Fibroblast of lung (primary cell): ENCODE measurements at regions not wholly inside any gene's neighbourhood (a gene's known extent, or its start where the extent isn't known, plus 50 kb on each side); places are given as distances from the start of the nearest gene placed in this dataset.
A peak's percentile ranks its signal among the peaks of the same experiment; 100 is the strongest.

Experiments
- DNase-seq, 2 donors: peaks; one replicate each; pipeline versions ENCODE4 v3.0.0 to v3.0.0-alpha.2; 2010; ENCODE audit warnings: low read depth in 2 of 2
- H2AFZ ChIP-seq: 2 replicates; pipeline ENCODE4 v1.5.1; 2012; ENCODE audit warnings: low read length, control low read depth, inconsistent platforms
- H3K27ac ChIP-seq: 2 replicates; pipeline ENCODE4 v1.5.1; 2011; ENCODE audit warnings: low read length, control low read depth; ENCODE audit not compliant: insufficient read depth
- H3K27me3 ChIP-seq: 2 replicates; pipeline ENCODE4 v1.5.1; 2011; ENCODE audit warnings: mild to moderate bottlenecking, low read length; ENCODE audit not compliant: control insufficient read depth, insufficient read depth
- H3K36me3 ChIP-seq: 2 replicates; pipeline ENCODE4 v1.5.1; 2011; ENCODE audit warnings: low read length; ENCODE audit not compliant: control insufficient read depth, insufficient read depth
- H3K4me1 ChIP-seq: 2 replicates; pipeline ENCODE4 v1.5.1; 2011; ENCODE audit warnings: low read length; ENCODE audit not compliant: control insufficient read depth, insufficient read depth; ENCODE audit errors: extremely low read depth
- H3K4me2 ChIP-seq: 2 replicates; pipeline ENCODE4 v1.5.1; 2011; ENCODE audit warnings: low read length, control low read depth; ENCODE audit not compliant: insufficient read depth; ENCODE audit errors: extremely low read depth
- H3K4me3 ChIP-seq, 4 experiments: fragments of 200-600 bp in 1 of 4; sonication (generic) in 1 of 4; replicated peaks in 1 of 4; 2 replicates each; pipeline ENCODE4 v1.5.1; 2011 to 2016; ENCODE audit warnings: low read length in 4 of 4, low read depth in 3 of 4, mild to moderate bottlenecking in 3 of 4, control low read depth in 2 of 4, inconsistent platforms in 1 of 4, mixed read lengths in 1 of 4; ENCODE audit not compliant: insufficient read depth in 1 of 4; ENCODE audit errors: control extremely low read depth in 1 of 4
- H3K79me2 ChIP-seq: 2 replicates; pipeline ENCODE4 v1.5.1; 2012; ENCODE audit warnings: mild to moderate bottlenecking, low read length, inconsistent platforms; ENCODE audit not compliant: control insufficient read depth, insufficient read depth
- H3K9ac ChIP-seq: 2 replicates; pipeline ENCODE4 v1.5.1; 2011; ENCODE audit warnings: mild to moderate bottlenecking, low read length, control low read depth; ENCODE audit not compliant: insufficient read depth
- H3K9me3 ChIP-seq: 2 replicates; pipeline ENCODE4 v1.5.1; 2012; ENCODE audit warnings: low read depth, low read length; ENCODE audit not compliant: control insufficient read depth, insufficient read depth
- H4K20me1 ChIP-seq: 2 replicates; pipeline ENCODE4 v1.5.1; 2011; ENCODE audit warnings: low read length; ENCODE audit not compliant: control insufficient read depth, insufficient read depth; ENCODE audit errors: extremely low read depth
- EZH2 ChIP-seq: IDR thresholded peaks from 2 replicates; pipeline ENCODE4 v1.5.1; 2012; ENCODE audit warnings: low read length, control low read depth, mild to moderate bottlenecking; ENCODE audit errors: missing control alignments
- TF ChIP-seq, protein P1 (sequence below), 2 donors: IDR thresholded peaks in 1 of 2; conservative IDR thresholded peaks in 1 of 2; 1 replicate in 1 of 2; 2 replicates in 1 of 2; pipeline ENCODE4 v1.5.1; 2011 to 2012; ENCODE audit warnings: low read length in 2 of 2, control low read depth in 1 of 2, inconsistent platforms in 1 of 2, low read depth in 1 of 2, mild to moderate bottlenecking in 1 of 2

DNA sequence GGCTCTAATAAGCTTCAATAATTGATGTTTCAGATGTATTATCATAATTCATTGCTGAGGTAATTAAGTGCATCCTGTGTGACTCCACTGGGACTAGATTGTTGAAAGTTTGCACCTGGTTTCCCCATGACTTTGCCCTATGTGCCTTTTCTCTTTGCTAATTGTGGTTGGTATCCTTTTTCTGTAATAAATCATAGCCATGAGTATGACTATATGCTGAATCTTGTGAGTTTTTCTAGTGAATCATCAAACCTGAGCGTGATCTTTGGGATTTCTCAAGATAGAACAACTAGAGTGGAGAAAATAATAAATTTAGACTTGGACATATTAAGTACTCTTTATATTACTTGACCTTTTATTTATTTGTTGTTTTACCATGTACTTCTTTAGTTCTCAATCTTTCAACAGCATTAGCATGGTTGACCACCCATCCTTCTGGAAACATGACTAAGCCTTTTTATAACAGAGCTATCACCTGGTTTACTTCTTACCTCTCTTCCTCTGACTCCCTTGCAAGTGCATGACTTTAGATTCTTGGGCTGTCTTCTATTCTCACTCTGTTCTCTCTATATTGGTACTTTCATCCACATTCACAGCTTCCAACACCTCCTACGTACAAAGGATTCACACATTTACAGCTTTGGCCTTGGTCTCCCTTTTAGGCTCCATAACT is 239.6 kb upstream of the TAS2R1 start:
- TF ChIP-seq, protein P1, sequence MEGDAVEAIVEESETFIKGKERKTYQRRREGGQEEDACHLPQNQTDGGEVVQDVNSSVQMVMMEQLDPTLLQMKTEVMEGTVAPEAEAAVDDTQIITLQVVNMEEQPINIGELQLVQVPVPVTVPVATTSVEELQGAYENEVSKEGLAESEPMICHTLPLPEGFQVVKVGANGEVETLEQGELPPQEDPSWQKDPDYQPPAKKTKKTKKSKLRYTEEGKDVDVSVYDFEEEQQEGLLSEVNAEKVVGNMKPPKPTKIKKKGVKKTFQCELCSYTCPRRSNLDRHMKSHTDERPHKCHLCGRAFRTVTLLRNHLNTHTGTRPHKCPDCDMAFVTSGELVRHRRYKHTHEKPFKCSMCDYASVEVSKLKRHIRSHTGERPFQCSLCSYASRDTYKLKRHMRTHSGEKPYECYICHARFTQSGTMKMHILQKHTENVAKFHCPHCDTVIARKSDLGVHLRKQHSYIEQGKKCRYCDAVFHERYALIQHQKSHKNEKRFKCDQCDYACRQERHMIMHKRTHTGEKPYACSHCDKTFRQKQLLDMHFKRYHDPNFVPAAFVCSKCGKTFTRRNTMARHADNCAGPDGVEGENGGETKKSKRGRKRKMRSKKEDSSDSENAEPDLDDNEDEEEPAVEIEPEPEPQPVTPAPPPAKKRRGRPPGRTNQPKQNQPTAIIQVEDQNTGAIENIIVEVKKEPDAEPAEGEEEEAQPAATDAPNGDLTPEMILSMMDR (conservative IDR thresholded peaks at IDR 0.05 in 1 of 2, IDR thresholded peaks at IDR 0.05 in 1 of 2; ENCODE audit: low read depth in 1 of 2, low read length in 2 of 2): no peak
- no peak for TF ChIP-seq EZH2
- H2AFZ ChIP-seq: no peak overlapping the region
- no peaks in the 10 kb centered on the region for H3K36me3 ChIP-seq
- H3K9ac ChIP-seq: no peak overlapping the region
- no peaks in the 10 kb centered on the region for H3K79me2 ChIP-seq
- no peaks in the 10 kb centered on the region for H3K27me3 ChIP-seq
- no peaks in the 10 kb centered on the region for H3K4me1 ChIP-seq
- no peak overlapping the region for H3K27ac ChIP-seq
- H3K9me3 ChIP-seq: no peaks in the 10 kb centered on the region
- H3K4me3 ChIP-seq: no peak overlapping the region
- H3K4me2 ChIP-seq: no peak overlapping the region
- DNase-seq: peak; percentile 56 to 84
- H4K20me1 ChIP-seq: no peaks in the 10 kb centered on the region

DNA sequence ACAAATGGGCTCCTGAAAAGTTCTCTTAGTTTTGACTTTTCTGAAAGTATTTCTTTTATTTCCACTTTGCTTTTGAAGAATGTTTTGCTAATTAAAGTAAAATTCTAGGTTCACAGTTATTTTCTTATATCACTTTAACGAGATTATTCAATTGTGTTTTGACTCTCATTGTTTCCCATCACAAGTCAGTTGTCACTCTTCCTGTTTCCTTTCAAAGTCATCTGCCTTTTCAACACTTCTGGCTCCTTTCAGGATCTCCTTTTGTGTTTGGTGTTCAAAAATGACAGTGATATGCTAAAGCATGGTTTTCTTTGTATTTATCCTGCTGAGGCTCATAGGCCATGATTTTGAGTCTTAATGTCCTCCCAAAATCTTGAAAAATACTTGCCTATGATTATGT is 235.4 kb upstream of the TAS2R1 start:
- Histone ChIP-seq H3K9ac (no peak overlapping the region), H2AFZ (no peak overlapping the region), H3K27ac (no peak overlapping the region), H3K27me3 (peaks cover 1% of the 10 kb centered on the region), H3K4me3 (no peak overlapping the region), H3K4me1 (no peaks in the 10 kb centered on the region), H3K36me3 (no peaks in the 10 kb centered on the region), H3K79me2 (no peaks in the 10 kb centered on the region), H4K20me1 (no peaks in the 10 kb centered on the region), H3K4me2 (no peak overlapping the region), H3K9me3 (no peaks in the 10 kb centered on the region)
- DNase-seq: no peak
- TF ChIP-seq, protein P1 (conservative IDR thresholded peaks at IDR 0.05 in 1 of 2, IDR thresholded peaks at IDR 0.05 in 1 of 2; ENCODE audit: low read depth in 1 of 2, low read length in 2 of 2): no peak
- TF ChIP-seq EZH2: no peak

DNA sequence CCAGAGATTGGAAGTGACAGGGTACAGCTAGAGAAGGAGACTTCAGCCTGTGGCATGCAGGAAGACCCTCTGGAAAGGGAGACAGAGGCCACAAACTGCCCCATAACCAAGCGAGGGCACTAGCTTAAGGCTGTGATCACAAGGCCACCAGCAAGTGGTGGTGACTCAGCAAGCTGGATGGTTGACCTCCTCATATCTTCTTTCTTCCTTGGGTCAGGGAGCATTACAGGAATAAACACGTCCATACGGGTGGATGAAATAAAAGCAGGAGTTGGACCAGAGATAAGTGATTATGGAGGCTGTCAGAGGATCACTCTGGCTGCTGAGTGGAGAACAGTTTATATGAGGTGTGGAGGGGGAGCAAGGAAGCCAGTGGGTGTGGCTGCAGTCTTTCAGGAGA is 234.6 kb upstream of the TAS2R1 start:
- Histone ChIP-seq H3K4me3 (no peak overlapping the region), H3K4me2 (no peak overlapping the region), H3K27me3 (peaks cover 3% of the 10 kb centered on the region), H3K27ac (no peak overlapping the region), H3K36me3 (no peaks in the 10 kb centered on the region), H2AFZ (no peak overlapping the region), H3K4me1 (no peaks in the 10 kb centered on the region), H3K9me3 (no peaks in the 10 kb centered on the region), H3K9ac (no peak overlapping the region), H4K20me1 (no peaks in the 10 kb centered on the region), H3K79me2 (no peaks in the 10 kb centered on the region)
- no peak for DNase-seq
- TF ChIP-seq EZH2: no peak
- TF ChIP-seq, protein P1 (conservative IDR thresholded peaks at IDR 0.05 in 1 of 2, IDR thresholded peaks at IDR 0.05 in 1 of 2; ENCODE audit: low read depth in 1 of 2, low read length in 2 of 2): no peak
